ENCODE measurements at regions not wholly inside any gene's neighbourhood (a gene's known extent, or its start where the extent isn't known, plus 50 kb on each side); places are given as distances from the start of the nearest gene placed in this dataset.
"Not testable (repeated sequence)": the region's sequence is repeated elsewhere in the genome, so short reads cannot be mapped to it uniquely, and the experiment has no call there.

DNA sequence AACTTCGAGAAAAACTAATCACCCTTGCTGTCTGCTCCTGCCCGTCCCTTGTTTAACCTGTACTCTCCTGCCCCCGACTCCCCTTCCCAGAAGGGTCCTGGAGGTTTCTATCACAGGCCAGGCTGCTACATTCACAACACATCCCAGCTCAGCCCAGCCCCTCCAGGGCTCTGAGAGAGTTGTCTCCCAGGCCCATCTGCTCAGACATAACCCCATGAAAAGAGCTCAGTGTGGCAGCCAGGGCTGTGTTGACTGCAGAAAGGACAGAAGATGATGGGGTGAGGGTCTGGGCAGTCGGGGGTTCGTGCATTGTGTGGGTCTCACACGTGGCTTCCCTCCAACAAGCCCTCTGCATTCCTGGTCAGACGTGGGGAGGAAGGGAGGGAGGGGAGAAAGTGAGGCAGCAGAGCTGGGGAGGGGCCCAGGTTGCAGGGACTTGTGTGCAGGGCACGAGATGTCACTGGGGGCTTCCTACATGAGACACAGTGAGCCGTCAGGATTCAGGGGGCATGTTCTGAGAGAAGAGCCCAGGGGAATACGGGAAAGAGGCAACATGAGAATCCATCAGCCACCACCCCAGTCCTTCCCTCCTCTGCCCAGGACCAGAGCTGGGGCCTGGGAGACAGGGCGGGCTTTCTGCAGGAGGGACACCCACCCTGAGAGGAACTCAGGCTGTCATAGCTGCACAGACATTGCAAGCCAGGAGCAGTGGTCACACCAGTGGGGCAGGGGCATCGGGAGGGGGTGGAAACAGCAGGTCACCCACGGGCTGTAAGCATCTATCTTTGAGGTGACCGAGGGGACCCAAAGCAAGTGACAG, 372.9 kb downstream of the PREX1 start:
- no peaks in the 10 kb centered on the region for H3K9me3 Mint-ChIP-seq
- H3K27ac Mint-ChIP-seq, result no peak overlapping the region
- DNase-seq, result no peak
- no peaks in the 10 kb centered on the region for H3K4me1 Mint-ChIP-seq
- peaks cover 8% of the 10 kb centered on the region for H3K27me3 Mint-ChIP-seq
- no peak overlapping the region for H3K4me3 Mint-ChIP-seq
- ATAC-seq, result no peak

DNA sequence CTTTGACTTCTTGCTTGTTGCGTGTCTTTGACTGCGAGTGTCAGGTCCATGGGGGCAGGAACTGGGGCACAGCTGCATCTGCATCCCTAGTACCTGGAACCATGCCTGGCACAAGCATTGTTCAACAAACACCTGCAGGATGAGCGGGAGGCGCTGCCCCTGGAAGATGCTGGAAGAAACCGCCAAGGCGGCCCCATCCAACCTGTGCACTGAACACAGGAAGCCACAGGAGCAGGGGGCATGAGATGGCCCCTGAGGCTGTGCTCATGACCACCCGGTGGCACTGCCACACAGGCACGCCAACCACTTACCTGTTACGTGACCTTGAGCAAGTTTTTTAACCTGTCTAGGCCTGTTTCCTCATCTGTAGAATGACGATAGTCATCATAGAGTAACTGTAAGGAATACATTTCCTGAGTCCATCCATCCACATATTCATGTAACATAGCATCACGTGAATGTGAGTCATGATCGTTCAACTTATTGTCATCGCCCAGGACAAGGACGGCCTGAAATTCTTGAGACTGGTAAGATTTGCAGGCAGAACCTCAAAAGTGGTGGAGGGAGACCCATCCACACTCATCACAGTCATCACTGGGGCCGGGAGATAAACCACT, 374.2 kb downstream of the PREX1 start:
- peaks cover 8% of the 10 kb centered on the region for H3K27me3 Mint-ChIP-seq
- no peak for DNase-seq
- H3K4me1 Mint-ChIP-seq, result no peaks in the 10 kb centered on the region
- ATAC-seq, result no peak
- H3K4me3 Mint-ChIP-seq, result no peak overlapping the region
- no peak overlapping the region for H3K27ac Mint-ChIP-seq
- H3K9me3 Mint-ChIP-seq, result no peaks in the 10 kb centered on the region

DNA sequence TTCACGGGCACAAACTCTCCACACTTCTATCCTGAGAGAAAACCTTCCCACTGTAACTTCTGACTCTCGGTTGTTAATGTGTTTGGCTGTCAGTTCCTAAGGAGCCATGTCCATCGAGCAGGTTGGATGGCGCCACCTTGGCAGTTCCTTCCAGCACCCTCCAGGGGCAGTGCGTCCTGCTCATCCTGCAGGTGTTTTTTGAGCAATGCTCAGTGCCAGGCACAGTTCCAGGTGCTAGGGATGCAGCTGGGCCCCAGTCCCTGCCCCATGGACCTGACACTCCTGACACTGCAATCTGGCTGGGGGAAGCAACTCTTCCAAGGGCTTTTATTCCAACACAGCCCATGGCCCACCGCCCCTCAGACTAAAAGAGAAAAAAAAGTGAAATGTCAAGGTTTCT, 376.4 kb downstream of the PREX1 start:
- no peak for ATAC-seq
- no peak overlapping the region for H3K4me3 Mint-ChIP-seq
- no peak overlapping the region for H3K27ac Mint-ChIP-seq
- H3K4me1 Mint-ChIP-seq, result no peaks in the 10 kb centered on the region
- no peak for DNase-seq
- no peaks in the 10 kb centered on the region for H3K9me3 Mint-ChIP-seq
- H3K27me3 Mint-ChIP-seq, result peaks cover 8% of the 10 kb centered on the region

DNA sequence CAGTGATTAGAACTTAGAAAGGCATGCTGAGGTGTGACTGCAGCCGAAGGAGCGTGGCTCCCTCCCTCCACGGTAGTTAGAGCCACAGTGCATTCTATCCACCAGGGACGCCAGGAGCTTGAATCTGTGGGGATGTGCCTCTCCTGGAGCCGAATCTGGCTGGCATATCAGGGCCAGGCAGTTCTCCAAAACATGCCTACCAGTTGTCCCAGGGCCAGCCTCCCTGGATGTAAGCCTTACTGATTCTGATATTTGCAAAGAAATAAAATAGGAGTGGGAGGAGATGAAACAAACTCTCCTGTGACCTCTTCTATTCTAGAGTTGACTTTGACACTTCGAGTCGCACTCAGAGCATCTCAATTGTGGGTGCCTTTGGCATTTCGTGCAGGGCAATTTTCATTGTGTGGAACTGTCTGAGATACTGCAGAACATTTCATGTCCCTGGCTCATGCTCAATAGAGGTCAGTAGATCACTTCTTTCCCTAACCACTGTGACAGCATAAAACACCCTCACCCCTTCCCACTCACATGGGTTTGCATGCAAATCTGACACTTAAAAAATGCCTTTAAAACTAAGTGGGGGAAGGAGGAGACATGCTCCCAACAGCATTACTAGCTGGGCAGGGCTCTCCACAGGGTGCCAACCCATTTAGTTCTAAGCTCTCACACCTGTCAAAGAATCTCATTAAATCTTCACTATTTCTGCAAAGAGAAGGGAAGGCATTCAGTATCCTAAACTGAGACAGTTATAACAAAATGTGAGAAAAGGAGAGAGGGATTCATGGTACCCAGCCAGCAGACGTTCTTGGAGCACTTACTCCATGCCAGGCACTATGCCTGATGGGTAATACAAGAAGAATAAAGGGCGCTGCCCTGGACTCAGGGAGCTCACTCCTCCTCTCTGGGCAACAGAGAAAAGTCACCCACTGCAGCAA, 378.9 kb downstream of the PREX1 start:
- no peak for ATAC-seq

DNA sequence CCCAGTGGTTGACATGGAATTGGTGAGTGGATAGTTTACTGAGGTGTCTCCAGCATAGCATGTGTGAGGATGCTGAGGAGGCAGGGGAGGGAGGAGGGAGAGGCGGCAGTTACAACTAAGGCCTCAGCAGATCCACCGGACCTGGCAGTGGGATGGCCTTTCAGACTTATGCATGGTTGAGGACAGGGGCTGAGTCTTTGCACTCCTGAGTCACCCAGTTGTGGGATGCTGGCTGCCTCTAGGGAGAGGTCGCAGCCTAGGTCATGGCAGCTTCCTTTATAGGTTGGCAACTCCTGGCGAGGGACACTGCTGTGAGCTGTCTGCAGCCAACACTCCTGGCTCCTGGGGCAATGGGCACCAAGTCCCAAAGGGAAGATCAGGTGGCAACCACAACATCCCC, 380.3 kb downstream of the PREX1 start:
- Mint-ChIP-seq H3K4me3 (no peak overlapping the region), H3K27me3 (peaks cover 7% of the 10 kb centered on the region), H3K9me3 (peaks cover 6 to 9% of the 10 kb centered on the region in 2 donors), H3K27ac (no peak overlapping the region), H3K4me1 (no peaks in the 10 kb centered on the region)
- no peak for DNase-seq
- no peak for ATAC-seq

More for the DNA sequence above, 378.9 kb downstream of the PREX1 start:
- DNase-seq, result no peak
- H3K9me3 Mint-ChIP-seq, result peaks cover 6 to 7% of the 10 kb centered on the region in 2 donors
- no peaks in the 10 kb centered on the region for H3K4me1 Mint-ChIP-seq
- no peak overlapping the region for H3K4me3 Mint-ChIP-seq
- peak overlapping the region in 1 of 2 donors; percentile 5 for H3K27ac Mint-ChIP-seq
- peaks cover 7% of the 10 kb centered on the region for H3K27me3 Mint-ChIP-seq

DNA sequence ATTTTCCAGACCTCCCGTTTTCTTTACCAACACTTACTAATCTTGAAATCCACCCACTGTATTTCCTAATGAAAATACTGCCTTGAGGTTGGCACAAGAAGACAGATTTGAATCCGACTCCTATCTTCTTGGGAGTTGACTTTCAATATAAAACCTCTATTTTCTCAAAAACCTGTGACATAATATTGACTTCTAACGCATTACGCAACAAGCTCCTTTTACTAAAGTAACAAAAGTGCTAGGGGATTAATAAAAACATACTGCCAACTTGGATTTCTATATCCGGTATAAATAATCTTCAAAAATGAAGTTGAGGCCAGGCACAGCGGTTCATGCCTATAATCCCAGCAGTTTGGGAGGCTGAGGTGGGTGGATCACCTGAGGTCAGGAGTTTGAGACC, 382.0 kb downstream of the PREX1 start:
- ATAC-seq (no peak), DNase-seq (no peak)
- Mint-ChIP-seq H3K9me3 (peaks cover 6 to 9% of the 10 kb centered on the region in 2 donors), H3K27ac (no peak overlapping the region), H3K4me3 (no peak overlapping the region), H3K27me3 (peaks cover 12% of the 10 kb centered on the region), H3K4me1 (no peaks in the 10 kb centered on the region)

DNA sequence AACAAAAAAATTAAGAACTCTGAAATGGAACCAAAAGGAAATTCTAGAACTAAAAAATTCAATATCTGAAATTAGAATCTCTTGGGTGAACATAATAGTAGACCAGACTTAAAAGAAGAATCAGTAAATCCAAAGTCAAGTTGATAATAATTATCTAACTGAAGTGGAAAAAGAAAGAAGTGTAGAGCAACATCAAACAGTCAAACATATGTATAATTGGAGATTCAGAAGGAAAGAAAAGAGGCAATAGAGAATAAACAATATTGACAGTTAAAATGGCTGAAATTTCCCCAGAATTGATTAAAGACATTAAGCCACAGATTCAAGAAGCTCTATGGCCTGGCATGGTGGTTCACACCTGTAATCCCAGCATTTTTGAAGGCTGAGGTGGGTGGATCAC, 383.6 kb downstream of the PREX1 start:
- peaks cover 9 to 10% of the 10 kb centered on the region in 2 donors for H3K9me3 Mint-ChIP-seq
- H3K4me1 Mint-ChIP-seq, result no peaks in the 10 kb centered on the region
- H3K4me3 Mint-ChIP-seq, result no peak overlapping the region
- no peak for DNase-seq
- H3K27me3 Mint-ChIP-seq, result peaks cover 27% of the 10 kb centered on the region
- no peak overlapping the region for H3K27ac Mint-ChIP-seq
- ATAC-seq, result no peak

DNA sequence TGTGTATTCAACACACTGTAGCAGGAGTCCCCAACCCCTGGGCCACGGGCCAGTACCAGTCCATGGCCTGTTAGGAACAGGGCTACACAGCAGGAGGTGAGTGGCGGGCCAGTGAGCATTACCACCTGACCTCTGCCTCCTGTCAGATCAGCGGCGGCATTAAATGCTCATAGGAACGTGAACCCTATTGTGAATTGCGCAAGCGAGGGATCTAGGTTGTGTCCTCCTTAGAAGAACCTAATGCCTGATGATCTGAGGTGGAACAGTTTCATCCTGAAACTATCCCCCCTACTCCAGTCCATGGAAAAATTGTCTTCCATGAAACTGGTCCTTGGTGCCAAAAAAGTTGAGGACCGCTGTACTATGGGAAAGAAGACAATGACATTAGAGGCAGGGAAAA, 386.9 kb downstream of the PREX1 start:
- Mint-ChIP-seq H3K27me3 (peaks cover 31% of the 10 kb centered on the region), H3K9me3 (peaks cover 9 to 10% of the 10 kb centered on the region in 2 donors), H3K4me1 (no peaks in the 10 kb centered on the region), H3K4me3 (no peak overlapping the region), H3K27ac (no peak overlapping the region)
- DNase-seq, result no peak
- ATAC-seq, result no peak

DNA sequence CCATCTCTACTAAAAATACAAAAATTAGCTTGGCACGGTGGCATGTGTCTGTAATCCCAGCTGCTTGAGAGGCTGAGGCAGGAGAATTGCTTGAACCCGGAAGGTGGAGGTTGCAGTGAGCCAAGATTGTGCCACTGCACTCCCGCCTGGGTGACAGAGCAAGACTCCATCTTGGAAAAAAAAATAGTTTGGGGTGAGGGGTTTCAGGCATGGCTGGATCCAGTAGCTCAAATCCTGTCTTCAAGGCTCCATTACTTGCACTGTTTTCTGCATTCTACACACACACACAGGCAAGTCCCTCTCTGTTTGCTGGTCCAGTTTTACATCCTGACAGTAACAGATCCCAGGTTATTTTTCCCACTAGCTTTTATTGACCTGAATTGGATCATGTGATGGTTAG, 387.5 kb downstream of the PREX1 start:
- peaks cover 25% of the 10 kb centered on the region for H3K27me3 Mint-ChIP-seq
- not testable (repeated sequence) for H3K4me1 Mint-ChIP-seq, H3K9me3 Mint-ChIP-seq, DNase-seq, ATAC-seq, H3K27ac Mint-ChIP-seq, H3K4me3 Mint-ChIP-seq

DNA sequence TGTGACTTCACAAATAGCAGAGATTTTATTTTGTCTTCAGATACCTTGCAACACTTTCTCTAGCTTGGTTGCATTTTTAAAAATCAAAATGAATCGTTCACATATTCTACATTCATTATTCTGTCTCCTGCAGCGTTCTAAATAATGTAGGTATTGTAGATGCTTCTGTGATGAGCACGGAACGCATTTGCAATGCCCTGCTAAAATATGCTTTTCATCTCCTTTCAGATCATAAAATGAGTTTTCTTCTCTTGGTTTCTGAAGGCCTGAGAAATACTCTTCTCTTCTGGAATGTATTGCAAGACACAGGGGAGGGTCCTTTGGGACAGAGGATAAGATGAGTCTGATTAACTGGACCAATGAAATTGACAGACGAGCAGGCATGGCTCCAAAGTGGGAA, 390.7 kb downstream of the PREX1 start:
- ATAC-seq, result no peak
- no peak for DNase-seq
- no peak overlapping the region for H3K4me3 Mint-ChIP-seq
- no peak overlapping the region for H3K27ac Mint-ChIP-seq
- H3K27me3 Mint-ChIP-seq, result peaks cover 25% of the 10 kb centered on the region
- H3K9me3 Mint-ChIP-seq, result peaks cover 3 to 7% of the 10 kb centered on the region in 2 donors
- H3K4me1 Mint-ChIP-seq, result peaks cover under 1% of the 10 kb centered on the region

DNA sequence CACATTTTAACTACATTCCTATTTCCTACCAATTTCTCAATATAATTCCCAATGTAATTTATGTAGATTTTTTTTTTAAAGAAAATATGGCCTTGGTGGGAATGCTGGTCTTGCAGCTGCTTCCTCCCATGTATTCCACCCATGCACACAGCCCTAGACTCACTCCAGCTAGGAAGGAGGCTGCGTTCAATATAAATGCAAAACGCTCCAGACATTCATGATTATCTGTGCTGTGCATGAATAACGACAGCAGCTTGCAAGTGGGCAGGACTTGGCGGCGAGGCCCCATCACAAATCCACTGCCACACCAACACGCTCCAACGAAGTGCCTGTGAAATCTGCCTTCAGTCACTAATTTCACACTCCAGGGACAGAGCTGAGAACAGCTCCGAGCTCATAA, 391.2 kb downstream of the PREX1 start:
- peaks cover 8 to 10% of the 10 kb centered on the region in 2 donors for H3K9me3 Mint-ChIP-seq
- H3K27me3 Mint-ChIP-seq, result peaks cover 25% of the 10 kb centered on the region
- H3K27ac Mint-ChIP-seq, result not testable (repeated sequence)

DNA sequence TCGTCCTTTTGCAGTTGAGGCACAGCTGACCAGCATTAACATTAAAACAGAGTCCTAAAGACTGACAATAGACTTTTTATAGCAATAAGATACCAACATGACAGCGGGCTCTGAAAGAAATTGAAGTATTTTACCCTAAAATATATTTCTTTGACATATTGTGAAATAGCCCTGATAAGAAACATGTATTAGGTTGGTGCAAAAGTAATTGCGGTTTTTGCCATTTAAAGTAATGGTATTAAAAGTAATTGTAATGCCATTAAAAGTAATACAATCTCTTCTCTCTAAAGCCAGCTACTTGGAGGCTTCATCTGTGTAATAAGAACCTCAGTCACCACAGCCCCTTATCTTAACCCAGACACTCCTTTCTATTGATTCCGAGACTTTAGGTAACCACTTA, 394.6 kb downstream of the PREX1 start:
- H3K9me3 Mint-ChIP-seq, result peaks cover 8 to 21% of the 10 kb centered on the region in 2 donors
- H3K27me3 Mint-ChIP-seq, result no peaks in the 10 kb centered on the region
- H3K4me3 Mint-ChIP-seq, result no peak overlapping the region
- H3K27ac Mint-ChIP-seq, result no peak overlapping the region
- H3K4me1 Mint-ChIP-seq, result peaks cover 15% of the 10 kb centered on the region
- DNase-seq (no peak), ATAC-seq (no peak)

More for the DNA sequence above, 391.2 kb downstream of the PREX1 start:
- not testable (repeated sequence) for DNase-seq, H3K4me1 Mint-ChIP-seq, ATAC-seq, H3K4me3 Mint-ChIP-seq

DNA sequence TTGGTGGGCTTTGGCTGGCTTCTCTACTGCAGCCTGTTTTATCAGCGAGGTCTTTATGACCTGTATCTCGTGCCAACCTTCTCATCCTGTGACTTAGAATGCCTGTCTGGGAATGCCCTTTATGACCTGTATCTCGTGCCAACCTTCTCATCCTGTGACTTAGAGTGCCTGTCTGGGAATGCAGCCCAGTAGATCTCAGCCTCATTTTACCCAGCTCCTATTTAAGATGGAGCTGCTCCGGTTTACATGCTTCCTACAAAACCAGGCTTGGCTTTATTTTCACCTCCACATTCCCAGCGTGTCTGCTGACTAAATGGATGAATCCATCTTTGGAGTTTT, 395.3 kb downstream of the PREX1 start:
- DNase-seq (no peak), ATAC-seq (no peak)
- Mint-ChIP-seq H3K27ac (no peak overlapping the region), H3K4me1 (peaks cover 15% of the 10 kb centered on the region), H3K27me3 (no peaks in the 10 kb centered on the region), H3K9me3 (peaks cover 8 to 21% of the 10 kb centered on the region in 2 donors), H3K4me3 (no peak overlapping the region)

DNA sequence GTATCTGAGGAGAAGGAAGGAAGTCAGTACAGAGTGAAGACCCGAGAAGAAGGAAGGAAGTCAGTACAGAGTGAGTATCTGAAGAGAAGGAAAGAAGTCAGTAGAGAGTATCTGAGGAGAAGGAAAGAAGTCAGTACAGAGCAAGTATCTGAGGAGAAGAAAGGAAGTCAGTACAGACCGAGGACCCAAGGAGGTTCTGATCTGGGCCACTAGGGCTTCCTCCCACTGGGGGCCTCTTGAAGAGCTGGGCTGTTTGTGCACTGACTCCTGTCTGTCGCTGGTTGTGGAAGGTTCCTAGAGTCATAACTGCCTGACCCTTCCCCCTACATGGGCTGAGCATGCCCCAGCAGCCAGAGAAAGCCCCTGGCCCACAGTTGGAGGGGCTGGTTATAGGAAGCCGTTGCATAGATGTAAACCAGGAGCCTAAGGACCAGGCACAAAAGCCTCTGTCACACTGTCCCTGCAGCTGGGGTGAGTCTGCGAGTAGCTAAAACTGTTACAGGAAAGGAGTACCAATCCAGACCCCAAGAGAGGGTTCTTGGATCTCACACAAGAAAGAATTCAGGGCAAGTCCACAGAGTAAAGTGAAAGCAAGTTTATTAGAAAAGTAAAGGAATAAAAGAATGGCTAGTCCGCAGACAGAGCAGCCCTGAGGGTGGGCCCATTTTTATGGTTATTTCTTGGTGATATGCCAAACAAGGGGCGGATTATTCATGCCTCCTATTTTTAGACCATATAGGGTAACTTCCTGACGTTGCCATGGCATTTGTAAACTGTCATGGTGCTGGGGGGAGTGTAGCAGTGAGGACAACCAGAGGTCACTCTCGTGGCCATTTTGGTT, 395.9 kb downstream of the PREX1 start:
- no peak for ATAC-seq
- Mint-ChIP-seq H3K9me3 (peaks cover 8 to 21% of the 10 kb centered on the region in 2 donors), H3K4me3 (peak overlapping the region; percentile 5 to 36)

DNA sequence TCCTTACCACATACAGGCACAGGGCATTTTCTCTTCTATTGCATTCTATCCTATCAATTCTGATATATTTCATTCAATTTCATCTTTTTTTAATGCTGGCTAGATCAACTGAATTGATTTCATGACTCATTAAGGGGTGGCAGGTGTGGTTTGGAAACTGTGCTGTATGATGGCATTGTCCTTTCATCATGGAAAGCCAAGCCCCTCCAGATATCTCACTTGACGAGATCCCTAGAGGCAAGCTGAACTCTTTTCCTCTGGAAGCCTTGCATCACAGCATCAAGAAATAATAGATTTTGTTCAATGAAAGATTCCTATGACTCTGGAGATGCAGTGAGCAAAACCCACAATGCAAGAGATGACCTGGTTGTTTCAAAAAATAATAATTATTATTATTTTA, 401.2 kb downstream of the PREX1 start:
- no peak overlapping the region for H3K4me3 Mint-ChIP-seq
- no peak overlapping the region for H3K27ac Mint-ChIP-seq
- DNase-seq (no peak), ATAC-seq (no peak)
- H3K4me1 Mint-ChIP-seq, result peaks cover 9% of the 10 kb centered on the region
- H3K27me3 Mint-ChIP-seq, result peaks cover 11% of the 10 kb centered on the region
- H3K9me3 Mint-ChIP-seq, result peaks cover 4 to 11% of the 10 kb centered on the region in 2 donors

More for the DNA sequence above, 395.9 kb downstream of the PREX1 start:
- DNase-seq, result no peak
- Mint-ChIP-seq H3K27ac (no peak overlapping the region), H3K27me3 (no peaks in the 10 kb centered on the region), H3K4me1 (peaks cover 15% of the 10 kb centered on the region)
